Stimulated activated CD4-positive, alpha-beta T cell treated with anti-CD3 and anti-CD28 coated beads, Interleukin-4, amount 100 ng/mL, for 48 hours (primary cell): ENCODE measurements at regions not wholly inside any gene's neighbourhood (a gene's known extent, or its start where the extent isn't known, plus 50 kb on each side); places are given as distances from the start of the nearest gene placed in this dataset.

Source experiments
- DNase-seq, 2 donors: peaks; one replicate each; pipeline ENCODE4 v3.0.0-alpha.2; 2020; ENCODE audit warnings: low read depth in 2 of 2

DNA sequence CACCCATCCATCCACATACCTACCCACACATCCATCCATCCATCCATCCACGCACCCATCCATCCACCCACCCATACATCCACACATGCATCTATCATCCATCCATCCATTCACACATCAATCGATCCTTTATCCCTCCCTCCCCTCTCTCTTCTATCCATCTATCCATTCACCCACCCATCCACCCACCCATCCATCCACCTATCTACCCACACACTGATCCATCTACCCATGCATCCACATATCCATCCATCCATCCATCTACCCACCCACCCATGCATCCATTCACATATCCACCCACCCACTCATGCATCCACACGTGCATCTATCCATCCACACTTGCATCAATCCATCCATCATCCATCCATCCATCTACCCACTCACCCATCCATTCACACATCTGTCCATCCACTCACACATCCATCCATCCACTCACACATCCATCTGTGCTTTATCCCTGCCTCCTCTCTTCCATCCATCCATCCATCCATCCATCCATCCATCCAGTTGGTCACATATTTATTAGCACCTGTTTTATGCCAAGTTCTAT, 366.1 kb downstream of the CTTN start:
- DNase-seq: no peak

DNA sequence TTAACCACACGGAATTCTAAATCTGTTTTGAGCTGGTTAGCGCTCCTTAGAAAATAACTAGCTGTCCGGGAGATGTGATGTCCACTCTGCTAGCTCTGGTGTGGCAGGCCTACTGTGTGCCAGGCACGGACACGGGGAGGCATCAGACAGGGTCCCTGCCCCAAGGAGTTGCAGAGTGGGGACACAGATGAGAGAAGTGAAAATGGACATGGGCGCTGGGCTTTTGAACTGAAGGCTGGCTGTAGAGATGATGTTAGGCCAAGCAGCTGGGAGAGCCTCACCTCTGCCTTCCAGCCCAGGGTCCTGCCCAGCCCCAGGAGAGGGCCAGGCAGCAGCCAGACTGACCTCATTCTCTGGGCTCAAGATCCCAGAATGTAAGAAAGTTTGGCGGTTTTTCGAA, 368.6 kb downstream of the CTTN start:
- DNase-seq: no peak

GRCh38 chr11:70768346-70769095, 370.2 kb downstream of the CTTN start:
- no peak for DNase-seq

DNA sequence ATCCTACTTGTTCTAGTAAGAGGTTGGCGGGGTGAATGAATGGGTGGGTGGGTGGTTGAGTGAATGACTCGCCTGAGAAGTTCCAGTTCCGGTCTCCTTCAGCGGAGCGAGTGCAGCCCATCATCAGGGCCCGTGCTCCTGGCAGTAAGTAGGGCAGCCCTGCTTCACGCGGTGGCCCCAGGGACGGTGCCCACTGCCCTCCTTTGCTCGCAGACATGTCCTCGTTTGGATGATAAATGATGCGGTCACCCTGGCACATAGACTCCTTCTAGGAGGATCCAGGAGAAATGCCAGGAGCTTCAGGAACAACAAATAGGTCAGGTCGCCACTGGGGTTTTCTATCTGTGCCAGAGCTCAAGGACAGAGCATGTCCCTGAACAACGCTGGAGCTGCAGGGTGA, 370.8 kb downstream of the CTTN start:
- DNase-seq: no peak

GRCh38 chr11:70769521-70769920, 371.2 kb downstream of the CTTN start:
- DNase-seq: no peak

- no peak for DNase-seq
These were observed 373.0 kb downstream of the CTTN start for GRCh38 chr11:70771099-70771885.

GRCh38 chr11:70772950-70773349, 374.6 kb downstream of the CTTN start:
- no peak for DNase-seq

GRCh38 chr11:70775386-70776075, 377.2 kb downstream of the CTTN start:
- DNase-seq: no peak

DNA sequence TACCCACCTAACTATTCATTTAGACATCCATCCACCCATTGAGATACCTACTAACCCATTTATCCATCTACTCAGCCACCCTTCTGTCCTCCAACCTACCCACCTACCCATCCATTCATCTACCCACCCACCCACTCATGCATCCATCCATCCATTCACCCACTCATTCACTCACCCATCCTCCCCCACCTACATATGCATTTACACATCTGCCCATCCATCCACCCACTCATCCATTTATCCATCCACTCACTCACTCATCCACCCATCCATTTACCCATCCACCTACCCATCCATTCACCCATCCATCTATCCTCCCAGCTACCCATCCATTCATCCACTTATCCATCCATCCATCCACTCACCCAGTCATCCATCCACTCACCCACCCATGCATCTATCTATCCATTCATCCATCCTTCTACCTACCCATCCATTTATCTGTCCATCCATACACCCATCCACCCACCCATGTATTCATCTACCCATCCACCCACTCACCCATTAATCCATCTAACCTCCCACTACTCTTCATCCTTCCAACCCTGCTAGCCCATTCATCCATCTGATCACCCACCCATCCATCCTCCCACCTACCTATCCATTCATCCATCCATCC, 378.7 kb downstream of the CTTN start:
- DNase-seq: no peak

- no peak for DNase-seq
These were observed 380.6 kb downstream of the CTTN start for GRCh38 chr11:70778883-70779282.

DNA sequence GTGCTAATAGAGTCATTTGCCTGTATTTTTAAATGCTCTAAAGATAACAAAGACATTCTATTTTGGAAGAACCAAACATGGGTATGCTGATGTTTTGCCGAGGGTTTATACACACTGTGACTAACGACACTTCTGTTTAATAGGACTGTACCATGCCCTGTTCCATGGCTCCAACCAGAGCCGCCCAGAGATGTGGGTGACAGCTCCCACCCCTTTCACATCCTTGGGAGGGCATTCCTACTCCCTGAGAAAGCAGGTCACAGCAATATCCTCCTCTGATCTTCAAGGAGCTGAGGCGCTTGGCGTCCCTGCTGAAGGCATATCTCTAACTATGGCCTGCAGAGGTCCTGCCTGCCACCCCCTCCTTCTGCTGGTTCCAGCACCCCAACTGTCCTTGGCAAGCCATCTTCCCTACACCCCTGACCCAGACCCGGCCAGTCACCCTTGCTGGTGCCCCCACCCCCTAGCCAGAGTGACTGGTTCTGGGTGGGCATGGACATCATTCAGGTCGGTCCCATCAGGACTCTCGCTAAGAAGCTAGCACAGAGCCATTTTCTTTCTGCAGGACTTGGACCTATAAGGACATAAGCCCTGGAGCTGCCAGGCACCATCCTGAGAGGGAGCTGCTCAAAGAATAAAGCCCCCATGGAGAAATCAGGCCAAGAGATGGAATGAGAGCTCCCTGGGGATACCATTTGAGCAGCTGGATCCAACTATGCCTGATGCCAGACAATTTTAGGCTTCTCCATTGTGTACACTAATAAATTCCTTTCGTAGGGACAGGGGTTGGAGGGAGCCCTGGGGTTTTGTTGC, 381.3 kb downstream of the CTTN start:
- no peak for DNase-seq

DNA sequence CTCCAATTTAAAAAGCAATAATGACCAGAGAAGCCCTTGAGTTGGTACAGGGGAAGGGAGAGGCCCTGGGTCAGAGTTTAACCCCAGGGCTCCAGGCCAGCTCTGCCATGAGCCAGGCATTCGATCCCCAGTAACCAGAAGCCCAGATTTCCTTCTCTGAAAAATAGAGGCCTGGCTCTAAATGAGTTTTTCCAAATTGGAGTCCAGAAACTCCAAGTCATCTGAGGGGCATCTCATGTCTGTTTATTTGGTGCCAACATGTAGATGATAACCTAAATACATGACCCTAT, 381.9 kb downstream of the CTTN start:
- no peak for DNase-seq

- no peak for DNase-seq
These were observed 384.1 kb downstream of the CTTN start for GRCh38 chr11:70782401-70782913.

GRCh38 chr11:70783356-70783755, 385.0 kb downstream of the CTTN start:
- no peak for DNase-seq

GRCh38 chr11:70783821-70784220, 385.5 kb downstream of the CTTN start:
- DNase-seq: no peak

GRCh38 chr11:70785372-70785771, 387.0 kb downstream of the CTTN start:
- no peak for DNase-seq

- DNase-seq: no peak
These were observed 387.8 kb downstream of the CTTN start for GRCh38 chr11:70786021-70786665.

DNA sequence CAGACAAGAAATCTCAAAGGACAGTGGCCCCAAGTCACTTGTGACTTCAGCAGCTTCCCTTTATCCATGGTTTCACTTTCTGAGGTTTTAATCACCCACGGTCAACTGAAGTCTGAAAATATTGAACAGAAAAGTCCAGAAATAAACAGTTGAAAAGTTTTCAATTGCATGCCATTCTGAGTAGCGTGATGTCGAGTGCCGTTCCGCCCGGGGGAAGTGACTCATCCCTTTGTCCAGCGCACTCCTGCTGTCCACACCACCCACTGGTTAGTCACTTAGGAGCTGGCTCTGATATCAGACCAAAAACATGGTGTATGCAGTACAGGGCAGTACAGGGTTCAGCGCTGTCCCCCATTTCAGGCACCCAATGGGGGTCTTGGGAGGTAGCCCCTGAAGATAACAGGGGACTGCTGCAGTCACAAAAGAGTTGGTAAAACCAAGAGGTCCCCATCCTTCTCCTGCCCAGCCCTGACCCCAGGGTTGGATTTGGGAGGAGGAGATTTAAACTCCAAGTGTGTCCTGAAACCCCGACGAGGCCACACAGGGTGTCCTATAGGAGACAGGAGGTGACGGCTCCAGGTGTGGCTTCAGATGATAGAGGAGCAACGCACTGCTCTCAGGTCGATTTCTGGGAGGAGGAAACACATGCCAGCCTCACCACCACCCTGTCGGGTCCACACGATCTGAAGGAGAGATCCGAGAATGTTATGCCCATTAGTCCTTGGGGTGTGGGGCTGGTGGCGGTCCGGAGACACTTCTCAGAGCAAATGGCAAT, 390.1 kb downstream of the CTTN start:
- no peak for DNase-seq

DNA sequence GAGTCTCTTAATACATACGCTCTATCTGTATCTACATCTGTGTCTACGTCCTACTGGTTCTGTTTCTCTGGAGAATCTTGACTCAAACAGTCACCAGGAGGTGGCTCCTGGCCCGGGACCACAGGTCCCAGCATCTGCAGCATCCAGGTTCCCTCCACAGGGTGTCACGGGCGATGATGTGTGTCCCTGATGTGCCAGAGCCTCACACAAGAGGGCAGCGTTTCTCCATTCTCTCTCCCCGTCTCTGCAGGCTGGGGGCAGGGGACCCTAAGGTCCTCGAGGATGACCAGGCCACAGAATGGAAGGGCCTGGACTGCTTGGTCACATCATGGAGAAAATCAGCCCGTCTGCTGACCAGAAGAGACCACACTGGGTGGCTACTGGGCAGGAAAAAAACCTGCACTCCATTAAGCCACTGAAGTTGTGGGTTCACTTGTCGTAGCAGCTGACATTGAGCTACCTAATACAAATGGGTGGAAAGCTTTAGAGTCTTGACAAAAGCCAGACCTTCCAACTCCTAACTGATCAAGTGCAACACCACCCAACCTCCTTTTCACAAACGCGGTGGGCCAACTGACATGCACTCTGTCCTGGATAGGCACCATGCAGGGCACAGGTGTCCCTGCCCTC, 392.5 kb downstream of the CTTN start:
- no peak for DNase-seq
